Activated CD8-positive, alpha-beta memory T cell treated with anti-CD3 and anti-CD28 coated beads for 1 hour (primary cell): ENCODE measurements at regions not wholly inside any gene's neighbourhood (a gene's known extent, or its start where the extent isn't known, plus 50 kb on each side); places are given as distances from the start of the nearest gene placed in this dataset.

ENCODE experiments used
- DNase-seq, 2 donors: peaks; one replicate each; pipeline ENCODE4 v3.0.0-alpha.2; 2020; ENCODE audit warnings: low read depth in 1 of 2; ENCODE audit errors: extremely low read depth in 1 of 2

- DNase-seq: no peak
These were observed 409.4 kb upstream of the B3GAT1 start for GRCh38 chr11:134821422-134821821.

- DNase-seq: no peak
These were observed 407.0 kb upstream of the B3GAT1 start for GRCh38 chr11:134819041-134819440.

- no peak for DNase-seq
These were observed 406.5 kb upstream of the B3GAT1 start for GRCh38 chr11:134818516-134818915.

- DNase-seq: no peak
These were observed 403.4 kb upstream of the B3GAT1 start for GRCh38 chr11:134815404-134815803.

- DNase-seq: no peak
These were observed 396.0 kb upstream of the B3GAT1 start for GRCh38 chr11:134807997-134808396.

- DNase-seq: no peak
These were observed 390.6 kb upstream of the B3GAT1 start for GRCh38 chr11:134802598-134802997.

GRCh38 chr11:134802116-134802515 lies 390.1 kb upstream of the B3GAT1 start:
- no peak for DNase-seq

- DNase-seq: no peak
These were observed 389.5 kb upstream of the B3GAT1 start for GRCh38 chr11:134801570-134801969.

- no peak for DNase-seq
These were observed 388.8 kb upstream of the B3GAT1 start for GRCh38 chr11:134800826-134801225.

GRCh38 chr11:134800130-134800529 lies 388.1 kb upstream of the B3GAT1 start:
- DNase-seq: no peak

GRCh38 chr11:134799386-134799785 lies 387.3 kb upstream of the B3GAT1 start:
- DNase-seq: no peak

GRCh38 chr11:134797411-134798089 lies 385.5 kb upstream of the B3GAT1 start:
- no peak for DNase-seq

- DNase-seq: no peak
These were observed 383.0 kb upstream of the B3GAT1 start for GRCh38 chr11:134795017-134795416.

GRCh38 chr11:134794192-134794591 lies 382.1 kb upstream of the B3GAT1 start:
- DNase-seq: no peak

GRCh38 chr11:134792677-134793076 lies 380.6 kb upstream of the B3GAT1 start:
- no peak for DNase-seq

- no peak for DNase-seq
These were observed 380.0 kb upstream of the B3GAT1 start for GRCh38 chr11:134792044-134792443.

GRCh38 chr11:134791102-134791501 lies 379.1 kb upstream of the B3GAT1 start:
- no peak for DNase-seq

GRCh38 chr11:134789104-134789503 lies 377.1 kb upstream of the B3GAT1 start:
- DNase-seq: no peak

- DNase-seq: no peak
These were observed 374.6 kb upstream of the B3GAT1 start for GRCh38 chr11:134786636-134787035.

GRCh38 chr11:134785660-134786284 lies 373.7 kb upstream of the B3GAT1 start:
- DNase-seq: no peak

- DNase-seq: no peak
These were observed 373.0 kb upstream of the B3GAT1 start for GRCh38 chr11:134785059-134785458.

- no peak for DNase-seq
These were observed 372.5 kb upstream of the B3GAT1 start for GRCh38 chr11:134784568-134784967.

- no peak for DNase-seq
These were observed 372.0 kb upstream of the B3GAT1 start for GRCh38 chr11:134784046-134784445.
